Effector memory CD4-positive, alpha-beta T cell (primary cell): ENCODE measurements at regions not wholly inside any gene's neighbourhood (a gene's known extent, or its start where the extent isn't known, plus 50 kb on each side); places are given as distances from the start of the nearest gene placed in this dataset.

Source experiments
- DNase-seq, 3 donors: peaks; one replicate each; pipeline ENCODE4 v3.0.0-alpha.2; 2020
- H3K27ac ChIP-seq: 2 replicates; pipeline ENCODE4 v1.7.0; 2013; ENCODE audit warnings: mild to moderate bottlenecking, low read length, moderate library complexity; ENCODE audit not compliant: insufficient read depth, poor library complexity, severe bottlenecking
- H3K27me3 ChIP-seq: replicated peaks from 2 replicates; pipeline ENCODE4 v1.7.0; 2013; ENCODE audit warnings: mild to moderate bottlenecking, low read length; ENCODE audit not compliant: insufficient read depth, control insufficient read depth, poor library complexity, severe bottlenecking
- H3K36me3 ChIP-seq: 2 replicates; pipeline ENCODE4 v1.7.0; 2013; ENCODE audit warnings: mild to moderate bottlenecking, low read length, moderate library complexity; ENCODE audit not compliant: control insufficient read depth, insufficient read depth
- H3K4me1 ChIP-seq: 2 replicates; pipeline ENCODE4 v1.7.0; 2013; ENCODE audit warnings: low read length, mild to moderate bottlenecking; ENCODE audit not compliant: control insufficient read depth, insufficient read depth, poor library complexity, severe bottlenecking
- H3K4me3 ChIP-seq: 2 replicates; pipeline ENCODE4 v1.7.0; 2013; ENCODE audit warnings: low read length, low read depth, mild to moderate bottlenecking; ENCODE audit not compliant: insufficient read depth, poor library complexity, severe bottlenecking
- H3K9me3 ChIP-seq: 2 replicates; pipeline ENCODE4 v1.7.0; 2013; ENCODE audit warnings: mild to moderate bottlenecking, low read length, moderate library complexity; ENCODE audit not compliant: control insufficient read depth

DNA sequence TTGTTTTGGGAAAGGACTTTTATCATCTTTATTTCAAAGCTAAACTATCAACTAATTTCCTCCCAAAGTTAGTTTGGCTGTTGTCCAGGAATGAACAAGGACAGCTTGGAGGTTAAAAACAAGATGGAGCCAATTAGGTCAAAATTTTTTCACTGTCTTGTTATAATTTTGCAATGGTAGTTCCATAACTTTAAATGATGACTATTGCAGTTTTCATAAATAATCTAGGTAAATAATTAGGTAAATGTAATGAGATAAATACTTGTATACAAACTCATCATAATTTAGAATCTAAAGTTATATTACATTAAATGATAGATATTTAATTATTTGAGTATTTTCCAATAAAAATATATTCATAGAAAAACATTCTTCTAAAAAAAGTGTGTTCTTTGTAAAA lies 68.3 kb upstream of the DAZL start:
- H3K36me3 ChIP-seq = no peaks in the 10 kb centered on the region
- no peak for DNase-seq
- H3K4me3 ChIP-seq = no peak overlapping the region

DNA sequence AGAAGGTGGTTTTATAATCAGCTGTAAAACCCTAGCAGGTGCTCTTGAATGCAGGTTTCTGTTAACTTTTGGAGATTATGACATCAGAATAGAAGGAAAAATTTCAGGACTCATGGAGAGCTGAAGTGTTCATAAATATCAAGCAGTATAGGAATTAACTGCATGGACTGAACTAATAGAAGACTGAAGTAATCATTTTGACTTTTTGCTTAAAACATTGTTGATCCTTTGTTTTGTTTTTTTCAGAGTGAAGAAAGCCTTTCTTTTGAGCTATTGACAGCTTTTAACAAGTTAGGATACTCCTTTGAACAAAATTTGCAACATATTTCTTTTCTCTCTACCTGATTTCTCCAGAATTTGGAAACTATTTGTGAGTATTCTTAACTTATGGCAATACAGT lies 70.6 kb upstream of the DAZL start:
- H3K27me3 ChIP-seq = no peaks in the 10 kb centered on the region
- no peak overlapping the region for H3K27ac ChIP-seq
- H3K9me3 ChIP-seq = no peaks in the 10 kb centered on the region
- H3K4me1 ChIP-seq = no peaks in the 10 kb centered on the region
- no peaks in the 10 kb centered on the region for H3K36me3 ChIP-seq
- DNase-seq = no peak
- H3K4me3 ChIP-seq = no peak overlapping the region

More for the DNA sequence above, 68.3 kb upstream of the DAZL start:
- no peaks in the 10 kb centered on the region for H3K9me3 ChIP-seq
- no peaks in the 10 kb centered on the region for H3K27me3 ChIP-seq
- no peaks in the 10 kb centered on the region for H3K4me1 ChIP-seq
- no peak overlapping the region for H3K27ac ChIP-seq

DNA sequence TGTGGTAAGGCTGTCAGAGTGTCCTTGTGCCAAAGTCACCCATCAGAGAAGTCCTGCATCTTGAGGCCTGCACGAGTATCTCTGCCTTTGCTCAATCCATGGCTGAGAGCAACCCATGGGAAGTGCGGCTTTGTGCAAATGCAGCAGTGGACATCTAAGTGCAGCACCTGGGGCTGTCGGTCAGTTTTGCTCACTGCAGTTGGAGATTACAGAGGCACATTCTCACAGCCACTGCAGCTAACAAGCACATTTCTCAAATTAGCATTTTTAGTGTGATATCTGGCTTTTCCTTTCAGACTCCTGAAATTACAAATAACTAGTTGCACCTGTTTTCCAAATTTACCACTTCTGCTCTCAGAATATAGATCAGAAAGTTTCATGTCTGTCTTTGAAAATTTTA lies 81.5 kb upstream of the DAZL start:
- Histone ChIP-seq H3K4me3 (no peak overlapping the region), H3K36me3 (no peaks in the 10 kb centered on the region), H3K4me1 (no peaks in the 10 kb centered on the region), H3K27me3 (no peaks in the 10 kb centered on the region), H3K9me3 (no peaks in the 10 kb centered on the region), H3K27ac (no peak overlapping the region)
- no peak for DNase-seq

DNA sequence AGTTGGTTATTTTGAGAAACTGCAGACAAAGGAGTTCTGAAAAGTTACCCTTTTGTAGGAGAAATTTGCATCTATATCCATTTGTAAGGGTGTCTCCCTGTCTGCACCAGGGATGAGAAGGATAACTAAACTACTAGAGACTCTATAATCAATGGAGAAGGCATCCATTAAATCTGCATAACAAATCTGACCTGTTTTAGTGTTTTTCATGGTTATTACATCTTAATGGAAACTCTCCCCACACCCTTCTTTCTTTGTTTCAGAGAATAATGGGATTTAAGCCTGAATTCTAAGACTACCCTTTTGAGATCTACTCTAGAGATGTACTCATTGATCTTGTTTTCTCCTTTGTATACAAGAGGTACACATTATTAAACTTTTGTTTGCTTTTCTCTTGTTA lies 82.0 kb upstream of the DAZL start:
- no peaks in the 10 kb centered on the region for H3K4me1 ChIP-seq

DNA sequence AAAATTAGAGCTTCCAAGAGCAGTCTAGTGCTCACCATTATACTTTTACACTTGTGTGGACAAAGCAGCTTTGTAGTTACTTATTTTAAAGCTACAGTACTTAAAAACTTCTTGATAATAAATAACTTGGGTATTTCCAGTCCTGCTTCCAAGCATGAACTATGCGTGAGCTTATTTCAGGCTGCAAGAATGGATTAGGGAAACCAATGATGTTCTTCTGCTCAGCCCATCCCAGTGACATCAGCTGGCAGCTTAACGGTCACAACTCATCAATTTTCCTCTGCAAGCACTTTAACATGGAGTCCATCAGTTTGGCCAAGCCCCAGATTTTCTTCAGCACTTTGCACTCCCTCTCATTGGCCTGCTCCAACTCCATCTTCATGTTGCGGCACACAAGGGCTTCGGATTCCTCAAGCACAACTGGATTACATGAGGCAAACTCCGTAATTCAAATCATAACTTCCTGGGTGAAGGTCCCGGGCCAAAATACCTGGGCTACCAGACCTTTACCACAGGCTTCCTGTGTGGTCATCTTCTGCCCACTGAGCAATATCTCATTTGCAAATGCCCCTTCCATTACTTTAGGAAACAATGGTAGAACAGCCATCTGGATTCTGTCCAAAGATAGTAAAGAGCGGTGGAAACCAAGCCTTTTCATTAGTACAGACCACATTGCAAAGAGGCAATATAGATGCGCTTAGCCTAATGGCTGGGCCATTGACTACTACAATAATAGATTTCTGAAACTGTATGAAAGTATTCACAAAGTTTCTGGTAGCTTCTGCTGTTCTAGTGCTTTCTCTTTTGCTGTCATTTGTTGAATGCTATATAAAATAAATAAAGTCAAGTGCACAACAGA lies 87.5 kb upstream of the DAZL start:
- Histone ChIP-seq H3K9me3 (no peaks in the 10 kb centered on the region), H3K27me3 (no peaks in the 10 kb centered on the region), H3K4me3 (no peak overlapping the region), H3K27ac (no peak overlapping the region), H3K4me1 (no peaks in the 10 kb centered on the region), H3K36me3 (no peaks in the 10 kb centered on the region)
- DNase-seq = no peak

More for the DNA sequence above, 82.0 kb upstream of the DAZL start:
- no peak overlapping the region for H3K4me3 ChIP-seq
- H3K27me3 ChIP-seq = no peaks in the 10 kb centered on the region
- no peak for DNase-seq
- no peaks in the 10 kb centered on the region for H3K9me3 ChIP-seq
- no peak overlapping the region for H3K27ac ChIP-seq
- no peaks in the 10 kb centered on the region for H3K36me3 ChIP-seq

DNA sequence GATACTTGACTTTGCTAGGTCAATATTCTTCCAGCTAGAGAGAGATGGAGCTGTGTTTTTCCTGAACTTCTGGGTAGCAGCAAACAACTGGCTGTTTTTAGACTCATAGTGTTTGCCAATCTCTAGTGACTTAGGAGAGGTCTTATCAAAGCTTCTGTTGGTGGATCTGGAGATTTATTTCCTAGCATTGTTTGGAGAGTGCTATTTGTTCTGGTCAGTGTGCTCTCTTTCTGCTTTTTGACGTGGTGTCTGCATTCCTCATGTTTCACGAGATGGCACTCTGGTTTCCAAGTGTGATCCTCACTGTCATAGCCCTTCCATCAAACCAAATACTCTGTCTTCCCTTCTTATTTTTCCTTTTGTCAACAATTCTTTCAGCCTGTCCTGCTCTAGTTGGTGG lies 88.6 kb upstream of the DAZL start:
- H3K36me3 ChIP-seq = no peaks in the 10 kb centered on the region
- H3K4me3 ChIP-seq = no peak overlapping the region
- no peaks in the 10 kb centered on the region for H3K4me1 ChIP-seq
- no peak overlapping the region for H3K27ac ChIP-seq
- no peaks in the 10 kb centered on the region for H3K9me3 ChIP-seq
- H3K27me3 ChIP-seq = no peaks in the 10 kb centered on the region
- DNase-seq = no peak

DNA sequence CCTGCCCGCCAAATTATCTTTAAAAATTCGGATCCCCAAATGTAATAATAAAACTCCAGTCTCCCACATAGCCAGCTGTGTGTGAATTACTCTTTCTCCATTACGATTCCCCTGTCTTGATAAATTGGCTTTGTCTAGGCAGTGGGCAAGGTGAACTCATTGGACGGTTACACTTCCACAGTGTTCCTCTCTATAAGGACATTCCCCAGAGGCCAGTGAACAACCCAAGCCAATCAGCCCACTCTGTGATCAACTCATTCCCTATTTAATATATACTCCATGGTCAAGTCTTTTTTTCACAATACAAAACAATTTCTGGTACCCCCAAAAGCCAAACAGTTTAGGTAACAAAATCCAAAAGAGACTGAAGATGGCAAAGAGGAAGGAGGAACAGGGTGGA lies 90.5 kb upstream of the DAZL start:
- no peaks in the 10 kb centered on the region for H3K36me3 ChIP-seq
- no peak for DNase-seq
- H3K4me1 ChIP-seq = no peaks in the 10 kb centered on the region
- no peaks in the 10 kb centered on the region for H3K27me3 ChIP-seq
- H3K9me3 ChIP-seq = no peaks in the 10 kb centered on the region
- H3K4me3 ChIP-seq = no peak overlapping the region
- H3K27ac ChIP-seq = no peak overlapping the region

DNA sequence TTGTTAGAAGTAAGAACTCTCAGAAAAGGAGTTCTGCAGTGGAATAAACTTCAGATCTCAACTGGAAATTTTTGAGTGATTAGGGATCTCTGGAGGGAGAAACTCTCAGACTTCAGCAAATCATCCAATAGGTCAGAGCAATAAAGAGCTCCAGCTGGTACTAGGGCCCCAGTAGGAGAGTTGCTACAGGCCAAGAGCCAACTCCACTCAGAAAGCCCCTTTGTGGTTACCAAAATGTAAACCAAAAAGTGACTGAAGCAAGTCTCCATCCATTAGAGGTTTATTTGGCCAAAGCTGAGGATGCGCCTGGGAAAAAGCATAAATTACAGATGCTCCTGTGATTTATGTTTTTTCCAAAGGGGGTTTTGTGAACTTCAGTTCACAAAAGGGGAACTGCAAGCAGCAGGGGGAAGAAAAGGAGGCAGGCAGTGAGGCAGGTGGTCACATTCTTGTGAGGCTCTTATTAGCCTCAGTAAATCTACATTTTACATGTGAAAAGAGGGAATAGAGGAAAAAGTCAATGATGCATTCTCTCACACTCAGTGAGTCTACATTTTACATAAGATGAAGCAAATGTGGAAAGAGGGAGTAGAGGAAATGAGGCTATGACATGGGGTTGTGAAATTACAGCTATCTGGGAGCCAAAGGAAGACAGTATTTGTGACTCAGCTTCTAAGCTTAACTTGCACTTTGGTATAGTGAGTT lies 92.4 kb upstream of the DAZL start:
- H3K36me3 ChIP-seq = no peaks in the 10 kb centered on the region
- no peak overlapping the region for H3K27ac ChIP-seq
- H3K4me3 ChIP-seq = no peak overlapping the region
- H3K27me3 ChIP-seq = no peaks in the 10 kb centered on the region
- DNase-seq = no peak
- no peaks in the 10 kb centered on the region for H3K9me3 ChIP-seq
- no peaks in the 10 kb centered on the region for H3K4me1 ChIP-seq

DNA sequence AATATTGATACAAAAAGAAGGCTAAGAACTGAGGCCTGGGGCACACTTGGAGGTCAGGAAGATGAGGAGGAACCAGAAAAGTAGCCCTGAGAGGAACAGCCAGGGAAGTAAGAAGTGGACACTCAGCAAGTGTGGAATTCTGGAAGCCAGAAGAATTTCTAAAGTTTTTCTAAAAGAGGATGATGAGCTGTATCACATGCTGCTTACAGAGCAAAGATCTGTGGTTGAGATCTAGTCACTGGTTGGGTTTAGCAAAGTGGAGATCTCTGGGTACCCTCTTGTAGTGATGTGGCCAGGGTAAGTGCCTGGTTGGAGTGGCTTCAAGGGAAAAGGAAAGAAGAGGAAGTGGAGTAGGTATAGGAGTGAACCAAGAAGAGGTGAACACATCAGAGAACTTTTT lies 95.4 kb upstream of the DAZL start:
- Histone ChIP-seq H3K9me3 (no peaks in the 10 kb centered on the region), H3K4me3 (no peak overlapping the region), H3K4me1 (no peaks in the 10 kb centered on the region), H3K27ac (no peak overlapping the region), H3K27me3 (no peaks in the 10 kb centered on the region), H3K36me3 (no peaks in the 10 kb centered on the region)
- DNase-seq = no peak

DNA sequence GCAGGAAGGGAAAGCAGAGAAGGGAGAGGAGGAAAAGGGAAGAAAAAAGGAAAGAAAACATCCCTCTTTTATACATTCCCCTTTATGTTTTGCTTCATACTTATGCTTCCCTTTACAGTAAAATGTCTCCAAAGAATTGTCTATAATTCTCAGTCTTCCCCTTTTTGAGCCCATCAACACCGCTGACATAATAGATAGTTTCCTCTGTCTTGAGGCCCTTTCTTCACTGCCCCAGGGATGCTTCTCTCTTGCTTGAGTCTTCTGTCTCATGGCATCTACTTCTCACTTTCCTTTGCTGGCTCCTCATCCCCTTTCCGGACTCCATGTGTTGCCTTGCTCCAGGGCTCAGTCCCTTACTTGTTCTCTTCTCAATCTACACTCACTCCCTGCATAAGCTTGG lies 99.7 kb upstream of the DAZL start:
- no peak overlapping the region for H3K27ac ChIP-seq
- H3K9me3 ChIP-seq = no peaks in the 10 kb centered on the region
- no peaks in the 10 kb centered on the region for H3K36me3 ChIP-seq
- no peak overlapping the region for H3K4me3 ChIP-seq
- H3K27me3 ChIP-seq = no peaks in the 10 kb centered on the region
- DNase-seq = no peak
- H3K4me1 ChIP-seq = no peaks in the 10 kb centered on the region
